HFFc6 (cell line): ENCODE measurements at regions not wholly inside any gene's neighbourhood (a gene's known extent, or its start where the extent isn't known, plus 50 kb on each side); places are given as distances from the start of the nearest gene placed in this dataset.

Experiments
- DNase-seq: peaks from one replicate; pipeline ENCODE4 v3.0.0-alpha.2; 2018
- H3K27ac Mint-ChIP-seq: 2 replicates; pipeline ENCODE4 v1.8.0; 2020; ENCODE audit warnings: mild to moderate bottlenecking, mixed read lengths
- H3K27me3 Mint-ChIP-seq: 2 replicates; pipeline ENCODE4 v1.8.0; 2021; ENCODE audit warnings: mild to moderate bottlenecking, moderate library complexity, mixed read lengths; ENCODE audit not compliant: insufficient read depth
- H3K36me3 Mint-ChIP-seq: 2 replicates; pipeline ENCODE4 v1.8.0; 2021; ENCODE audit warnings: low read depth, mixed read lengths
- H3K4me1 Mint-ChIP-seq: 2 replicates; pipeline ENCODE4 v1.8.0; 2020; ENCODE audit warnings: low read depth, mixed read lengths
- H3K4me3 Mint-ChIP-seq: 2 replicates; pipeline ENCODE4 v1.8.0; 2020; ENCODE audit warnings: mild to moderate bottlenecking, moderate library complexity, mixed read lengths
- H3K9me3 Mint-ChIP-seq: 2 replicates; pipeline ENCODE4 v1.8.0; 2020; ENCODE audit warnings: mild to moderate bottlenecking, mixed read lengths
- TF ChIP-seq, protein P1 (sequence below): fragments of 200-600 bp; sonication (generic); IDR thresholded peaks from 2 replicates; pipeline ENCODE4 v1.5.0; 2021; ENCODE audit warnings: antibody characterized with exemption, mild to moderate bottlenecking

DNA sequence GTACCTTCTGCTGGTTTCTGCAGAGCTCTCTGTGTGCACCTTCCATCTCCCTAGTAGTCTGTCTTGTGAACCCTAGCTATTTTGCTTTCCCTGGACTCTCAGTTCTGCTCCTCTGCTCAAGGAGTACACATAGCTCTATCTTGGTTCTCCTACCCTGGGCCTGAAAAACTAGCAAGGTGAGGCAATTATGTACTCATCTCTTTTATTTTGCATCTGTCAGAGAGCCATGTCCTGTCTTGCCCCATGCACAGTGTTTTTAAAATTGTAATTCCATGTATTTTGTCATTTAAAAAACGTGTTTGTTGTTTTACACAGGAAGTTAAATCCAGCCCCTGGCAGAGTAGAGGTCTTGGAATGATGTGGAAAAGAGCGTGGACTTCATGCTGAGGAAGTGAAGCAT, 684.9 kb upstream of the CPEB2 start:
- Mint-ChIP-seq H3K36me3 (no peaks in the 10 kb centered on the region), H3K9me3 (no peaks in the 10 kb centered on the region), H3K27ac (no peak overlapping the region), H3K27me3 (peaks cover 2% of the 10 kb centered on the region; the same call in 1 of the 2 replicates), H3K4me3 (no peak overlapping the region), H3K4me1 (no peaks in the 10 kb centered on the region)
- DNase-seq = no peak
- TF ChIP-seq, protein P1, sequence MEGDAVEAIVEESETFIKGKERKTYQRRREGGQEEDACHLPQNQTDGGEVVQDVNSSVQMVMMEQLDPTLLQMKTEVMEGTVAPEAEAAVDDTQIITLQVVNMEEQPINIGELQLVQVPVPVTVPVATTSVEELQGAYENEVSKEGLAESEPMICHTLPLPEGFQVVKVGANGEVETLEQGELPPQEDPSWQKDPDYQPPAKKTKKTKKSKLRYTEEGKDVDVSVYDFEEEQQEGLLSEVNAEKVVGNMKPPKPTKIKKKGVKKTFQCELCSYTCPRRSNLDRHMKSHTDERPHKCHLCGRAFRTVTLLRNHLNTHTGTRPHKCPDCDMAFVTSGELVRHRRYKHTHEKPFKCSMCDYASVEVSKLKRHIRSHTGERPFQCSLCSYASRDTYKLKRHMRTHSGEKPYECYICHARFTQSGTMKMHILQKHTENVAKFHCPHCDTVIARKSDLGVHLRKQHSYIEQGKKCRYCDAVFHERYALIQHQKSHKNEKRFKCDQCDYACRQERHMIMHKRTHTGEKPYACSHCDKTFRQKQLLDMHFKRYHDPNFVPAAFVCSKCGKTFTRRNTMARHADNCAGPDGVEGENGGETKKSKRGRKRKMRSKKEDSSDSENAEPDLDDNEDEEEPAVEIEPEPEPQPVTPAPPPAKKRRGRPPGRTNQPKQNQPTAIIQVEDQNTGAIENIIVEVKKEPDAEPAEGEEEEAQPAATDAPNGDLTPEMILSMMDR = no peak

DNA sequence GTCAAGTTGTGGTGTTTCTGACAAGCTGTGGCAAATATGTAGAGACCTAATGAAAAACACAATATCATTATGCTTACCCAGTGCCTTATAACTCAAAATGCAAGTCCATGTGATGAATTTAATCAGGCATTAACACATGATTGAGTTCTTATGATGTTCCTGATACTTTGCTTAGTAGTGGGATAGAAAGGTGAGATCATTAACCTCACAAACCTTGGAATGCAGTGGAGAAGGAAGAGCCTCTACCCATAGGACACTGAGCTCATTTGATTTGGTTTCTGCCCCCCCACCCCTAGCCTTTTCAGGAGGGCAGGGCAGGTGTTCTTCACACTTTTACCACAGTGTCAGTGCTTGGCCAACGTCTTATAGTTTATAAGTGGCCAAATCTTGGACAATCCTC, 683.6 kb upstream of the CPEB2 start:
- no peaks in the 10 kb centered on the region for H3K36me3 Mint-ChIP-seq
- no peaks in the 10 kb centered on the region for H3K4me1 Mint-ChIP-seq
- H3K27ac Mint-ChIP-seq = no peak overlapping the region
- H3K4me3 Mint-ChIP-seq = no peak overlapping the region
- TF ChIP-seq, protein P1 = no peak
- no peak for DNase-seq
- H3K9me3 Mint-ChIP-seq = no peaks in the 10 kb centered on the region
- H3K27me3 Mint-ChIP-seq = peaks cover 2% of the 10 kb centered on the region; the same call in 1 of the 2 replicates

DNA sequence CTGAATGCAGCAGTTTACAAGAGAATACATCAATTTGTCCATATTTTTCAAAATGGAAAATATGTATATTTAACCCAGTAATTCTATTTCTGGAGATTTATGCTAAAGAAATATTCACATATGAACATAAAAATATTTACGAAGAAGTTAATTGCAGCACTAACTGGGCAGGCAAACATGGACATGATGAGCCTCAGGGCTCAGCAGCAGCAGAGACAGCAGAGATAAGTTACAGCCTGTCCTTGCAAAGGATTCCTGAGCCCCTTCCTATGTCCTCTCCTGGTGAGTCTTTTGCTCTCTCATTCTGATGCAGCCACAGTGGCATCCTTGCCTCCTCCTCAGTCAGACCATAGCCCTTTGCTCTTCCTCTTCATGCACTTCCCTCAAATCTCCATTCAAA, 680.6 kb upstream of the CPEB2 start:
- Mint-ChIP-seq H3K4me1 (no peaks in the 10 kb centered on the region), H3K27ac (no peak overlapping the region), H3K27me3 (peaks cover 6% of the 10 kb centered on the region; the same call in 1 of the 2 replicates), H3K36me3 (no peaks in the 10 kb centered on the region), H3K4me3 (no peak overlapping the region), H3K9me3 (peaks cover 4% of the 10 kb centered on the region; the same call in 1 of the 2 replicates)
- TF ChIP-seq, protein P1 = no peak
- DNase-seq = no peak

DNA sequence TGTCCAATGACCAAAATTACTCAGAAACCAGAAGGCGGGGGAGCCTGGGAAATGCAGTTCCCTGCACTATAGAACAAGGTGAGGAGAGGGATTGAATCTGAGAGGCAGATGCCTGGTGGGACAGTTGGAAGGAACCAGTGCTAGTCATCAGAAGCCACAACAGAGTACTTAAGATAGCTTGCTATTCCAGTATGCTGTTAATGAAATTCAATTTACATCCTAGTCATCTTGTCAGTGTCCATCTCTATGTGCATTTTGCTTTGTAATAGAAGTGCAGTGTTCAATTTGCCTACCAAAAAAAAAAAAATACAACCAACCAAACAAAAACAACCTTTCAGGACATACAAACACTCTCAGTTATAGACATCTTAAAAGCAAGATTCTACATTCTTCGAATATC, 679.1 kb upstream of the CPEB2 start:
- Mint-ChIP-seq H3K9me3 (peaks cover 4% of the 10 kb centered on the region; the same call in 1 of the 2 replicates), H3K4me1 (no peaks in the 10 kb centered on the region), H3K4me3 (no peak overlapping the region), H3K27ac (no peak overlapping the region), H3K36me3 (no peaks in the 10 kb centered on the region), H3K27me3 (peaks cover 6% of the 10 kb centered on the region; the same call in 1 of the 2 replicates)
- DNase-seq = no peak
- TF ChIP-seq, protein P1 = no peak

DNA sequence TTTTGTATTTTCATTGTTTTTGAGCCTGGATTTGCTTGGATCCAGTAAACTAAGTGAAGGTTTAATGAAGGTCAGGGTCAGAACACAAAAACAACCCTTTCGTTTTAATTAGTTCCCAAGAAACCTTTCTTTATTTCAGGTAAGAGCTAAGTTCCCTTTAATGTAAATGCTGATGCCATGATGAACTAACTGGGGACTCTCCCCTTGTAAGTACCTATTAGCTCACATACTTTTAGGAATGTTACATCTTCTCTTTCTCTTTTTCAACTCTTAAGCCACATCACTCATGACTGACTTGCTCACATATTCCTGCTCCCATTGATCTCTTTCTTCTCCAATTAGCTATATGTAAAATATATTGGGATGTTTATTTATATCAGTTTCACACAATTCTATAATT, 673.1 kb upstream of the CPEB2 start:
- Mint-ChIP-seq H3K4me3 (no peak overlapping the region), H3K27ac (no peak overlapping the region), H3K36me3 (no peaks in the 10 kb centered on the region), H3K4me1 (no peaks in the 10 kb centered on the region), H3K9me3 (peaks cover 4% of the 10 kb centered on the region; the same call in 1 of the 2 replicates), H3K27me3 (peaks cover 4% of the 10 kb centered on the region; the same call in 1 of the 2 replicates)
- DNase-seq = no peak
- TF ChIP-seq, protein P1 = no peak

DNA sequence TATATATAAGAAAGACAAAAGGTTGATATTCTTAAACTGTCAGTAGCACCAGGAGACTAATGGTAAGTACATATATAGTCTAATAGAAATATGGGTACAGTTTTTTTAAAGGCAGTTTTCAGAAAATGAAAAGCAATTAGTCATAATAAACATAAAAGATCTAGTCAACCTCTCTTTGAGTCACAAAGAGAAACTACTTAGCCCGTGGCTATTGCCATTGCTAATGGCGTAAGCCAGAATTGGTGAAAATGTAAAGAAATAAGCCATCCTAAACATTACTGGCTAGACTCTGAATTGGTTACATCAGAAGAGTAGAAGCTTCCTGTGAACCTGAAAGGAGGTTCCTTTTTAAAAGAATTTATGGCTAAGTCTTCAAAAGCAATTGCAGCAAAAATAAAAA, 668.7 kb upstream of the CPEB2 start:
- Mint-ChIP-seq H3K4me3 (no peak overlapping the region), H3K9me3 (no peaks in the 10 kb centered on the region), H3K36me3 (no peaks in the 10 kb centered on the region), H3K4me1 (peaks cover 6% of the 10 kb centered on the region), H3K27ac (no peak overlapping the region), H3K27me3 (no peaks in the 10 kb centered on the region)
- TF ChIP-seq, protein P1 = no peak
- no peak for DNase-seq
